K562 (cell line): ENCODE measurements at regions not wholly inside any gene's neighbourhood (a gene's known extent, or its start where the extent isn't known, plus 50 kb on each side); places are given as distances from the start of the nearest gene placed in this dataset.

Source experiments
- ATAC-seq: fragments of 200-7000 bp; cut with Tn5 transposase; 3 replicates; pipeline ENCODE4 v1.9.1; 2020; ENCODE audit warnings: moderate library complexity
- BruUV-seq: library from RNA; stranded (reverse); fragments of 400-500 nt; replicated peaks from 2 replicates; lab custom pipeline; 2021; lab: Mats Ljungman, UMichigan
- CTCF ChIA-PET: fragments of 300-600 bp; formaldehyde crosslinking; extraction: SDS; loops from one replicate; lab custom pipeline; 2021; ENCODE audit warnings: low intra/inter-chr PET ratio; lab: Yijun Ruan, JAX
- POLR2A ChIA-PET: fragments of 300-600, 350-650 bp; sonication (Branson Sonifier 250); formaldehyde crosslinking; extraction: SDS; loops from one replicate; lab custom pipeline; 2021; ENCODE audit warnings: antibody characterized with exemption, inconsistent platforms; lab: Yijun Ruan, JAX
- DNase-seq, 4 experiments: peaks; one replicate each; pipeline versions ENCODE4 v3.0.0 to v3.0.0-alpha.2; 2011 to 2018; ENCODE audit warnings: low spot score in 3 of 4, mixed read lengths in 3 of 4; ENCODE audit errors: extremely low read depth in 1 of 4
- FAIRE-seq: peaks from 2 replicates; lab custom pipeline; 2011; peaks lifted over from hg19 to GRCh38; lab: Jason Lieb, UNC
- H2AFZ ChIP-seq: 2 replicates; pipeline ENCODE4 v1.6.0; 2011; ENCODE audit warnings: low read depth, low read length, control low read depth, inconsistent platforms
- H3K27ac ChIP-seq: fragments of 200-600 bp; 3 replicates; pipeline ENCODE4 v1.8.0; 2011; ENCODE audit warnings: low read depth, mild to moderate bottlenecking, control low read depth, inconsistent platforms, low read length, moderate library complexity, mixed read lengths; ENCODE audit errors: extremely low read depth
- H3K27me3 ChIP-seq, 2 experiments: fragments of 300-600 bp in 1 of 2; 2 replicates in 1 of 2; 3 replicates in 1 of 2; pipeline versions ENCODE4 v1.6.0 to v1.8.0; 2011; ENCODE audit warnings: inconsistent platforms in 2 of 2, low read length in 2 of 2, mild to moderate bottlenecking in 1 of 2, mixed read lengths in 1 of 2, moderate library complexity in 1 of 2; ENCODE audit not compliant: control insufficient read depth in 2 of 2, insufficient read depth in 2 of 2
- H3K36me3 ChIP-seq: fragments of 300-600 bp; 3 replicates; pipeline ENCODE4 v1.8.0; 2011; ENCODE audit warnings: mild to moderate bottlenecking, low read length, inconsistent platforms; ENCODE audit not compliant: control insufficient read depth, insufficient read depth
- H3K4me1 ChIP-seq, 2 experiments: fragments of 200-600 bp in 1 of 2; replicated peaks in 1 of 2; 2 replicates in 1 of 2; 3 replicates in 1 of 2; pipeline versions ENCODE4 v1.5.1 to v1.8.0; 2011; ENCODE audit warnings: inconsistent platforms in 2 of 2, low read length in 2 of 2, mild to moderate bottlenecking in 1 of 2, mixed read lengths in 1 of 2, moderate library complexity in 1 of 2; ENCODE audit not compliant: control insufficient read depth in 2 of 2, insufficient read depth in 2 of 2
- H3K4me2 ChIP-seq: 2 replicates; pipeline ENCODE4 v1.6.1; 2011; ENCODE audit warnings: low read length, control low read depth, inconsistent platforms, mixed read lengths; ENCODE audit not compliant: insufficient read depth
- H3K4me3 ChIP-seq: fragments of 200-600 bp; sonication (generic), shearing (Covaris generic); 2 replicates; pipeline ENCODE4 v1.5.1; 2016; ENCODE audit warnings: control low read depth, inconsistent platforms
- H3K79me2 ChIP-seq: fragments of 200-600 bp; 3 replicates; pipeline ENCODE4 v1.8.0; 2011; ENCODE audit warnings: low read length, inconsistent platforms; ENCODE audit not compliant: control insufficient read depth, insufficient read depth
- H3K9ac ChIP-seq, 2 experiments: 2 replicates each; pipeline versions ENCODE4 v1.6.0 to v1.6.1; 2011; ENCODE audit warnings: low read depth in 2 of 2, low read length in 2 of 2, control low read depth in 1 of 2, inconsistent platforms in 1 of 2, mild to moderate bottlenecking in 1 of 2, mixed read lengths in 1 of 2; ENCODE audit not compliant: insufficient read depth in 1 of 2
- H3K9me1 ChIP-seq: one replicate; pipeline ENCODE4 v1.6.0; 2011; ENCODE audit warnings: inconsistent platforms, mild to moderate bottlenecking, low read length, moderate library complexity; ENCODE audit not compliant: control insufficient read depth, insufficient read depth
- H3K9me3 ChIP-seq: replicated peaks from 2 replicates; pipeline ENCODE4 v1.5.1; 2011; ENCODE audit warnings: low read depth, low read length, inconsistent platforms; ENCODE audit not compliant: control insufficient read depth, insufficient read depth
- H4K20me1 ChIP-seq: replicated peaks from 2 replicates; pipeline ENCODE4 v1.6.1; 2011; ENCODE audit warnings: low read length, inconsistent platforms, mixed read lengths; ENCODE audit not compliant: control insufficient read depth, insufficient read depth
- ARID3B ChIP-seq: fragments of 250-450 bp; sonication (Bioruptor Pico); IDR thresholded peaks from 2 replicates; pipeline ENCODE4 v1.4.0; 2020; ENCODE audit warnings: borderline replicate concordance
- CHD2 ChIP-seq: IDR thresholded peaks from 2 replicates; pipeline ENCODE4 v1.6.1; 2011; ENCODE audit warnings: low read depth, low read length
- CTCFL ChIP-seq: IDR thresholded peaks from 2 replicates; pipeline ENCODE4 v1.6.1; 2011; ENCODE audit warnings: borderline replicate concordance, low read depth, mild to moderate bottlenecking, moderate library complexity, low read length; ENCODE audit not compliant: insufficient read depth, poor library complexity, severe bottlenecking
- E2F3 ChIP-seq: fragments of 250-450 bp; sonication (Bioruptor Pico); IDR thresholded peaks from 2 replicates; pipeline ENCODE4 v1.4.0; 2020; ENCODE audit warnings: mild to moderate bottlenecking
- PTBP1 ChIP-seq: fragments of 200-400 bp; formaldehyde crosslinking; IDR thresholded peaks from 2 replicates; pipeline ENCODE4 v1.6.1; 2017; ENCODE audit warnings: low read depth, low read length
- RBM17 ChIP-seq: fragments of 200-400 bp; formaldehyde crosslinking; IDR thresholded peaks from 2 replicates; pipeline ENCODE4 v1.6.1; 2017; ENCODE audit warnings: low read depth, mild to moderate bottlenecking, low read length, borderline replicate concordance
- ZNF3 ChIP-seq: fragments of 250-450 bp; sonication (Bioruptor Pico); IDR thresholded peaks from 2 replicates; pipeline ENCODE4 v1.5.0; 2021; ENCODE audit warnings: mild to moderate bottlenecking, moderate library complexity
- ZNF318 ChIP-seq, 2 experiments: fragments of 450-650 bp; IDR thresholded peaks; 2 replicates each; pipeline ENCODE4 v1.6.1; 2016; ENCODE audit warnings: mild to moderate bottlenecking in 2 of 2, borderline replicate concordance in 1 of 2, low read depth in 1 of 2, moderate library complexity in 1 of 2
- ZNF561 ChIP-seq: fragments of 450-650 bp; formaldehyde crosslinking; conservative IDR thresholded peaks from 2 replicates; pipeline ENCODE4 v1.4.0; 2020; ENCODE audit warnings: mild to moderate bottlenecking, moderate library complexity
- WGBS: fragments of 100-300 bp; shearing (Covaris generic); methylation state at CpG from one replicate; pipeline ENCODE4 v1.1.6; 2016; ENCODE audit warnings: low coverage, mixed read lengths; ENCODE audit not compliant: insufficient coverage; ENCODE audit errors: missing lambda C conversion rate; 5-methylcytosine and 5-hydroxymethylcytosine counted together
- in situ Hi-C: fragments of 300-500 bp; cut with MboI; formaldehyde crosslinking; loops from 4 replicates; pipeline ENCODE4 v1.15.0; 2018; ENCODE audit warnings: inconsistent platforms, mixed read lengths
- intact Hi-C: fragments of 100-400 bp; cut with micrococcal nuclease; formaldehyde crosslinking; loops from 2 replicates; pipeline ENCODE4 v1.14.2; 2022

- Histone ChIP-seq H2AFZ (no peak overlapping the region), H3K36me3 (no peaks in the 10 kb centered on the region), H3K27me3 (peaks cover 0 to 8% of the 10 kb centered on the region in 2 experiments; a peak in 2 of 5 replicates), H3K9me1 (no peaks in the 10 kb centered on the region), H3K27ac (no peak overlapping the region), H3K4me1 (no peaks in the 10 kb centered on the region), H4K20me1 (no peaks in the 10 kb centered on the region), H3K9ac (no peak overlapping the region), H3K4me3 (no peak overlapping the region), H3K4me2 (no peak overlapping the region), H3K79me2 (no peaks in the 10 kb centered on the region), H3K9me3 (no peaks in the 10 kb centered on the region; the same call in 1 of the 2 replicates)
- ChIA-PET POLR2A (no interaction called here), CTCF (no interaction called here)
- FAIRE-seq (no peak), ATAC-seq (no peak), DNase-seq (no peak)
- intact Hi-C loops (no loop called here), in situ Hi-C loops (no loop called here)
- BruUV-seq = no TSS peak
- WGBS = 9% methylated on average over 14 of the region's 17 CpGs
- no peak for TF ChIP-seq ARID3B (CRISPR knock-in tag)
- TF ChIP-seq CTCFL = no peak
- TF ChIP-seq CHD2 = no peak
- TF ChIP-seq ZNF561 (CRISPR knock-in tag) = no peak
- no peak for TF ChIP-seq ZNF3
- no peak for TF ChIP-seq ZNF318 (IDR thresholded peaks at IDR 0.05; ENCODE audit: borderline replicate concordance in 1 of 2, low read depth in 1 of 2)
- no peak for TF ChIP-seq E2F3
- TF ChIP-seq RBM17 = no peak
- TF ChIP-seq PTBP1 = no peak
These were observed 62.5 kb upstream of the CHST15 start for GRCh38 chr10:124155781-124156435.
